ENCODE measurements at regions not wholly inside any gene's neighbourhood (a gene's known extent, or its start where the extent isn't known, plus 50 kb on each side); places are given as distances from the start of the nearest gene placed in this dataset.

GRCh38 chr21:38887749-38888148 is 82.0 kb downstream of the ETS2 start:
- no peak for ATAC-seq (ENCODE audit: low read depth)
- no peak overlapping the region for H2BK5ac ChIP-seq (ENCODE audit: low read depth, low read length, poor library complexity, severe bottlenecking)
- in situ Hi-C loops (cut with MboI; ENCODE audit: low sequenced_read_pairs) = no loop called here
- H2AK9ac ChIP-seq (replicated peaks; ENCODE audit: low read depth, low read length, poor library complexity) = peak overlapping the region; percentile 1
- WGBS, 2 experiments (ENCODE audit: extremely low coverage in 2 of 2, insufficient read length in 1 of 2) = no CpG with 5 or more reads among the region's 2 CpGs
- no peak overlapping the region for H2AFZ ChIP-seq (replicated peaks; ENCODE audit: low read length, poor library complexity)
- ChIA-PET CTCF (no interaction called here), POLR2A (ENCODE audit: unreplicated experiment) (no interaction called here)
- H3K4ac ChIP-seq (ENCODE audit: low read depth, low read length) = no peak overlapping the region
- no peak overlapping the region for H2BK120ac ChIP-seq (ENCODE audit: low read depth, low read length)
- no peak overlapping the region for H4K5ac ChIP-seq (ENCODE audit: low read depth, low read length)
- TF ChIP-seq MAZ (IDR thresholded peaks at IDR 0.05; ENCODE audit: borderline replicate concordance, low read depth, low read length) (no peak), MAFK (IDR thresholded peaks at IDR 0.05; ENCODE audit: low read depth, low read length) (peak; percentile 79)
- H3K79me1 ChIP-seq (ENCODE audit: low read depth in 1 of 2, low read length in 2 of 2) = no peaks in the 10 kb centered on the region
- no peak overlapping the region for H3K4me3 ChIP-seq (ENCODE audit: insufficient read depth, low read depth, low read length)
- H4K91ac ChIP-seq (ENCODE audit: insufficient read depth, low read depth, low read length) = no peak overlapping the region
- H3K27ac ChIP-seq (ENCODE audit: insufficient read depth, low read length) = no peak overlapping the region
- H3K18ac ChIP-seq (ENCODE audit: low read depth, low read length) = no peak overlapping the region
- H2BK20ac ChIP-seq (ENCODE audit: low read depth, low read length) = no peak overlapping the region
- H2AK5ac ChIP-seq (ENCODE audit: low read depth, low read length) = no peak overlapping the region
- H3K36me3 ChIP-seq (ENCODE audit: control insufficient read depth, insufficient read depth, low read length) = no peaks in the 10 kb centered on the region
- no peak overlapping the region for H3K9ac ChIP-seq (ENCODE audit: low read depth, low read length)
- dilution Hi-C loops (cut with HindIII; ENCODE audit: low sequenced_read_pairs, unreplicated experiment) = no loop called here
- DNase-seq = no peak
- no peaks in the 10 kb centered on the region for H3K4me1 ChIP-seq (ENCODE audit: control insufficient read depth, insufficient read depth, low read length)
- no peaks in the 10 kb centered on the region for H4K20me1 ChIP-seq (ENCODE audit: insufficient read depth, low read length)
- intact Hi-C loops (cut with micrococcal nuclease) = no loop called here
- no peak overlapping the region for H4K8ac ChIP-seq (ENCODE audit: low read depth in 2 of 2, low read length in 2 of 2)
- H3K56ac ChIP-seq (ENCODE audit: extremely low read depth, insufficient read depth, low read length) = no peak overlapping the region
- BruUV-seq (replicated peaks) = no TSS peak
- no peak overlapping the region for H2BK15ac ChIP-seq (ENCODE audit: low read depth, low read length)
- no peaks in the 10 kb centered on the region for H3K9me1 ChIP-seq (ENCODE audit: insufficient read depth, low read length)
- H3K27me3 ChIP-seq (ENCODE audit: control insufficient read depth, insufficient read depth, low read length) = no peaks in the 10 kb centered on the region; the same call in 1 of the 2 replicates
- no peak overlapping the region for H3K23ac ChIP-seq (ENCODE audit: low read depth, low read length)
- H3K4me2 ChIP-seq (ENCODE audit: low read depth, low read length) = no peak overlapping the region
- peaks cover 8% of the 10 kb centered on the region for H3K9me3 ChIP-seq (ENCODE audit: control insufficient read depth, insufficient read depth, low read length)
- no peak overlapping the region for H3K14ac ChIP-seq (replicated peaks; ENCODE audit: low read depth, low read length)
